Lower leg skin (tissue), 3 donors: ENCODE measurements at regions not wholly inside any gene's neighbourhood (a gene's known extent, or its start where the extent isn't known, plus 50 kb on each side); places are given as distances from the start of the nearest gene placed in this dataset.

Experiments used
- CTCF ChIP-seq, 3 donors: fragments of 450-650 bp; IDR thresholded peaks; one replicate each; pipeline ENCODE4 v1.5.1; 2016; ENCODE audit warnings: antibody characterized with exemption in 3 of 3, mild to moderate bottlenecking in 3 of 3, moderate library complexity in 2 of 3
- POLR2A ChIP-seq, 2 donors: fragments of 450-650 bp; IDR thresholded peaks; one replicate each; pipeline ENCODE4 v1.6.1; 2016 to 2017; ENCODE audit warnings: antibody characterized with exemption in 2 of 2, mild to moderate bottlenecking in 1 of 2, moderate library complexity in 1 of 2

- no peak for TF ChIP-seq CTCF (IDR thresholded peaks at IDR 0.05)
- no peak for TF ChIP-seq POLR2A (IDR thresholded peaks at IDR 0.05)
Measured at GRCh38 chr14:104461676-104462449, 117.7 kb upstream of the C14orf180 start.
